ENCODE measurements at regions not wholly inside any gene's neighbourhood (a gene's known extent, or its start where the extent isn't known, plus 50 kb on each side); places are given as distances from the start of the nearest gene placed in this dataset.
A peak's percentile ranks its signal among the peaks of the same experiment; 100 is the strongest.

- no peak for DNase-seq
Observed at GRCh38 chr12:45634273-45634917, 95.1 kb upstream of the ARID2 start.

GRCh38 chr12:45637242-45637641 is 92.3 kb upstream of the ARID2 start:
- no peak for DNase-seq

- no peak for DNase-seq
Observed at GRCh38 chr12:45637706-45638105, 91.8 kb upstream of the ARID2 start.

- DNase-seq, result no peak
Observed at GRCh38 chr12:45638386-45638785, 91.1 kb upstream of the ARID2 start.

- DNase-seq, result no peak
Observed at GRCh38 chr12:45644541-45644940, 85.0 kb upstream of the ARID2 start.

GRCh38 chr12:45646851-45647581 is 82.5 kb upstream of the ARID2 start:
- no peak for DNase-seq

- no peak for DNase-seq
Observed at GRCh38 chr12:45648070-45648469, 81.4 kb upstream of the ARID2 start.

GRCh38 chr12:45651029-45651428 is 78.5 kb upstream of the ARID2 start:
- DNase-seq, result no peak

GRCh38 chr12:45654002-45654665 is 75.4 kb upstream of the ARID2 start:
- DNase-seq, result no peak

- DNase-seq, result peak; percentile 77
Observed at GRCh38 chr12:45655186-45655585, 74.3 kb upstream of the ARID2 start.

GRCh38 chr12:45655743-45656142 is 73.8 kb upstream of the ARID2 start:
- no peak for DNase-seq

- DNase-seq, result no peak
Observed at GRCh38 chr12:45658020-45658419, 71.5 kb upstream of the ARID2 start.

GRCh38 chr12:45660330-45660729 is 69.2 kb upstream of the ARID2 start:
- DNase-seq, result no peak

- DNase-seq, result no peak
Observed at GRCh38 chr12:45663455-45663854, 66.1 kb upstream of the ARID2 start.

- no peak for DNase-seq
Observed at GRCh38 chr12:45665941-45666340, 63.6 kb upstream of the ARID2 start.

GRCh38 chr12:45666396-45666795 is 63.1 kb upstream of the ARID2 start:
- DNase-seq, result no peak

GRCh38 chr12:45666816-45667215 is 62.7 kb upstream of the ARID2 start:
- DNase-seq, result no peak

GRCh38 chr12:45667761-45668160 is 61.7 kb upstream of the ARID2 start:
- no peak for DNase-seq

- no peak for DNase-seq
Observed at GRCh38 chr12:45668641-45669040, 60.9 kb upstream of the ARID2 start.

GRCh38 chr12:45669093-45669492 is 60.4 kb upstream of the ARID2 start:
- peak; percentile 37 for DNase-seq

GRCh38 chr12:45669792-45670191 is 59.7 kb upstream of the ARID2 start:
- no peak for DNase-seq

- DNase-seq, result peak; percentile 62
Observed at GRCh38 chr12:45670346-45671065, 59.0 kb upstream of the ARID2 start.

- DNase-seq, result no peak
Observed at GRCh38 chr12:45671254-45671653, 58.3 kb upstream of the ARID2 start.
